Panc1 (cell line): ENCODE measurements at regions not wholly inside any gene's neighbourhood (a gene's known extent, or its start where the extent isn't known, plus 50 kb on each side); places are given as distances from the start of the nearest gene placed in this dataset.
A peak's percentile ranks its signal among the peaks of the same experiment; 100 is the strongest.

ENCODE experiments used
- ATAC-seq: fragments of 200-7000 bp; cut with Tn5 transposase; 2 replicates; pipeline ENCODE4 v1.9.1; 2020; ENCODE audit warnings: mild to moderate bottlenecking, moderate library complexity
- BruUV-seq: library from RNA; stranded (reverse); fragments of 400-500 nt; replicated peaks from 2 replicates; lab custom pipeline; 2021; lab: Mats Ljungman, UMichigan
- CTCF ChIA-PET: fragments of 300-600 bp; sonication (Branson Sonifier 250); formaldehyde crosslinking; loops from one replicate; lab custom pipeline; 2022; ENCODE audit warnings: antibody characterized with exemption; lab: Charles Lee
- POLR2A ChIA-PET: fragments of 300-600 bp; sonication (Branson Sonifier 250); formaldehyde crosslinking; loops from one replicate; lab custom pipeline; 2022; ENCODE audit warnings: antibody characterized with exemption; lab: Charles Lee
- DNase-seq: peaks from one replicate; pipeline ENCODE4 v3.0.0-alpha.2; 2010; ENCODE audit warnings: low read depth, low spot score
- H3K27ac ChIP-seq: 2 replicates; pipeline ENCODE4 v1.5.1; 2011; ENCODE audit warnings: mild to moderate bottlenecking, low read length, inconsistent platforms
- H3K27me3 ChIP-seq: fragments of 200-500 bp; sonication (Bioruptor generic); 2 replicates; pipeline ENCODE4 v1.6.0; 2014; ENCODE audit warnings: low read length, inconsistent platforms; ENCODE audit not compliant: control insufficient read depth, insufficient read depth
- H3K36me3 ChIP-seq: fragments of 200-500 bp; sonication (Bioruptor generic); 2 replicates; pipeline ENCODE4 v1.5.1; 2014; ENCODE audit warnings: inconsistent platforms, mild to moderate bottlenecking, low read length, moderate library complexity; ENCODE audit not compliant: control insufficient read depth, insufficient read depth
- H3K4me1 ChIP-seq: 2 replicates; pipeline ENCODE4 v1.5.1; 2011; ENCODE audit warnings: inconsistent platforms, mild to moderate bottlenecking, low read length, moderate library complexity; ENCODE audit not compliant: control insufficient read depth, insufficient read depth
- H3K4me3 ChIP-seq, 2 experiments: 2 replicates each; pipeline ENCODE4 v1.5.1; 2011 to 2012; ENCODE audit warnings: low read depth in 2 of 2, low read length in 2 of 2, mild to moderate bottlenecking in 2 of 2, inconsistent platforms in 1 of 2, moderate library complexity in 1 of 2
- H3K9me3 ChIP-seq: fragments of 200-500 bp; sonication (Bioruptor generic); 2 replicates; pipeline ENCODE4 v1.5.1; 2014; ENCODE audit warnings: low read depth, mild to moderate bottlenecking, inconsistent platforms, low read length, moderate library complexity; ENCODE audit not compliant: control insufficient read depth, insufficient read depth
- POLR2AphosphoS5 ChIP-seq: IDR thresholded peaks from 2 replicates; pipeline ENCODE4 v1.6.1; 2012; ENCODE audit warnings: mild to moderate bottlenecking, low read depth, low read length, moderate library complexity
- SIN3A ChIP-seq: IDR thresholded peaks from 2 replicates; pipeline ENCODE4 v1.6.1; 2012; ENCODE audit warnings: low read depth, mild to moderate bottlenecking, low read length, moderate library complexity, borderline replicate concordance; ENCODE audit not compliant: insufficient read depth
- TCF7L2 ChIP-seq: IDR thresholded peaks from 2 replicates; pipeline ENCODE4 v1.6.1; 2011; ENCODE audit warnings: mild to moderate bottlenecking, low read depth, low read length, inconsistent platforms
- in situ Hi-C: cut with HindIII; loops from 2 replicates; pipeline ENCODE4 v1.10.0; 2016; ENCODE audit warnings: low sequenced_read_pairs, low pct_unique_long_range_greater_than_20kb
- intact Hi-C: fragments of 100-400 bp; cut with micrococcal nuclease; formaldehyde crosslinking; loops from one replicate; pipeline ENCODE4 v1.10.0; 2022; ENCODE audit not compliant: unreplicated experiment
- TF ChIP-seq, protein P1 (sequence below), 2 experiments: IDR thresholded peaks; 2 replicates each; pipeline ENCODE4 v1.6.1; 2011 to 2012; ENCODE audit warnings: low read depth in 2 of 2, control low read depth in 1 of 2, low read length in 1 of 2, mild to moderate bottlenecking in 1 of 2, moderate library complexity in 1 of 2; ENCODE audit not compliant: insufficient read depth in 1 of 2
- TF ChIP-seq, protein P2 (sequence below): fragments of 450-650 bp; IDR thresholded peaks from 2 replicates; pipeline ENCODE4 v1.5.1; 2017; ENCODE audit warnings: mild to moderate bottlenecking

DNA sequence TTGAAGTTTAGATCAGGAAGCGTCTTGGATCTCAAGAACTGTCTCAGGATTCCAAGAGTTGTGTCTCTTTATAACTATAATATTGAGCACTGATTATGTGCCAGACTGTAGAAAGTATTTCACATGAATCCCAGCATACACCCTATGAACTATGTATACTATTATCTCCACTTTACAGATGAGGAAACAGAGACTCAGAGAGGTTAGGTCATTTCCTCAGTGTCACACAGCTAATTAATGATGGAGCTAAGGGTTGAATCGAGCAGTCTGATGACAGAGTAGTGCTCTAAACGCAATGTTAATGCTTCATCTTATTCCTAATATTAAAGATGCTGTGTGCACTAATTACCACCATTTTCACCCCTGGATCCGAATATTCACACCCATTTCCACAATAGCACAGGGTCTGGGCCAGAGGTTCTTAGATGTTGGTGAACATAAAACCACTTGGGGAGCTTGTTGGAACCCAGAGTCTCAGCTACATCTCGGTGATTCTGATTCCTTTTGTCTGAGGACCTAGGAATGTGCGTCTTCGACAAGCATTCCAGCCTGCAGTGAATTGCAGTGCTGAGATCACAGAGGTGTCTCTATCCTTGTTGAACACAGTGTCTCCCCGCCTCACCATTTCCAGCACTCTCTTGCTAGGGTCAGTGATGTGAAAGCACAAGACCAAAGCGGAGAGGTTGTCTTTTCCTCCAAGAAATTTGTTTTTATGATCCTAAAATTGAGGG lies 213.8 kb downstream of the SP3 start:
- CTCF ChIA-PET = no interaction called here
- no peak for TF ChIP-seq POLR2AphosphoS5
- TF ChIP-seq SIN3A = no peak
- no peak for TF ChIP-seq TCF7L2
- TF ChIP-seq, protein P1, sequence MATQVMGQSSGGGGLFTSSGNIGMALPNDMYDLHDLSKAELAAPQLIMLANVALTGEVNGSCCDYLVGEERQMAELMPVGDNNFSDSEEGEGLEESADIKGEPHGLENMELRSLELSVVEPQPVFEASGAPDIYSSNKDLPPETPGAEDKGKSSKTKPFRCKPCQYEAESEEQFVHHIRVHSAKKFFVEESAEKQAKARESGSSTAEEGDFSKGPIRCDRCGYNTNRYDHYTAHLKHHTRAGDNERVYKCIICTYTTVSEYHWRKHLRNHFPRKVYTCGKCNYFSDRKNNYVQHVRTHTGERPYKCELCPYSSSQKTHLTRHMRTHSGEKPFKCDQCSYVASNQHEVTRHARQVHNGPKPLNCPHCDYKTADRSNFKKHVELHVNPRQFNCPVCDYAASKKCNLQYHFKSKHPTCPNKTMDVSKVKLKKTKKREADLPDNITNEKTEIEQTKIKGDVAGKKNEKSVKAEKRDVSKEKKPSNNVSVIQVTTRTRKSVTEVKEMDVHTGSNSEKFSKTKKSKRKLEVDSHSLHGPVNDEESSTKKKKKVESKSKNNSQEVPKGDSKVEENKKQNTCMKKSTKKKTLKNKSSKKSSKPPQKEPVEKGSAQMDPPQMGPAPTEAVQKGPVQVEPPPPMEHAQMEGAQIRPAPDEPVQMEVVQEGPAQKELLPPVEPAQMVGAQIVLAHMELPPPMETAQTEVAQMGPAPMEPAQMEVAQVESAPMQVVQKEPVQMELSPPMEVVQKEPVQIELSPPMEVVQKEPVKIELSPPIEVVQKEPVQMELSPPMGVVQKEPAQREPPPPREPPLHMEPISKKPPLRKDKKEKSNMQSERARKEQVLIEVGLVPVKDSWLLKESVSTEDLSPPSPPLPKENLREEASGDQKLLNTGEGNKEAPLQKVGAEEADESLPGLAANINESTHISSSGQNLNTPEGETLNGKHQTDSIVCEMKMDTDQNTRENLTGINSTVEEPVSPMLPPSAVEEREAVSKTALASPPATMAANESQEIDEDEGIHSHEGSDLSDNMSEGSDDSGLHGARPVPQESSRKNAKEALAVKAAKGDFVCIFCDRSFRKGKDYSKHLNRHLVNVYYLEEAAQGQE (IDR thresholded peaks at IDR 0.05; ENCODE audit: insufficient read depth in 1 of 2, low read depth in 2 of 2, low read length in 1 of 2) = no peak
- TF ChIP-seq, protein P2, sequence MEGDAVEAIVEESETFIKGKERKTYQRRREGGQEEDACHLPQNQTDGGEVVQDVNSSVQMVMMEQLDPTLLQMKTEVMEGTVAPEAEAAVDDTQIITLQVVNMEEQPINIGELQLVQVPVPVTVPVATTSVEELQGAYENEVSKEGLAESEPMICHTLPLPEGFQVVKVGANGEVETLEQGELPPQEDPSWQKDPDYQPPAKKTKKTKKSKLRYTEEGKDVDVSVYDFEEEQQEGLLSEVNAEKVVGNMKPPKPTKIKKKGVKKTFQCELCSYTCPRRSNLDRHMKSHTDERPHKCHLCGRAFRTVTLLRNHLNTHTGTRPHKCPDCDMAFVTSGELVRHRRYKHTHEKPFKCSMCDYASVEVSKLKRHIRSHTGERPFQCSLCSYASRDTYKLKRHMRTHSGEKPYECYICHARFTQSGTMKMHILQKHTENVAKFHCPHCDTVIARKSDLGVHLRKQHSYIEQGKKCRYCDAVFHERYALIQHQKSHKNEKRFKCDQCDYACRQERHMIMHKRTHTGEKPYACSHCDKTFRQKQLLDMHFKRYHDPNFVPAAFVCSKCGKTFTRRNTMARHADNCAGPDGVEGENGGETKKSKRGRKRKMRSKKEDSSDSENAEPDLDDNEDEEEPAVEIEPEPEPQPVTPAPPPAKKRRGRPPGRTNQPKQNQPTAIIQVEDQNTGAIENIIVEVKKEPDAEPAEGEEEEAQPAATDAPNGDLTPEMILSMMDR = no peak
- no peak overlapping the region for H3K27ac ChIP-seq
- POLR2A ChIA-PET = no interaction called here
- ATAC-seq (no peak), DNase-seq (no peak)
- intact Hi-C loops = loop anchor here (5.0 kb wide), 1 partner anchor 179 kb away; no protein-coding TSS in a partner anchor
- no peak overlapping the region for H3K4me3 ChIP-seq
- peaks cover 4% of the 10 kb centered on the region; the same call in 1 of the 2 replicates for H3K4me1 ChIP-seq
- in situ Hi-C loops = no loop called here
- H3K9me3 ChIP-seq = no peaks in the 10 kb centered on the region
- no peaks in the 10 kb centered on the region for H3K27me3 ChIP-seq
- no peaks in the 10 kb centered on the region for H3K36me3 ChIP-seq
- BruUV-seq = no TSS peak

DNA sequence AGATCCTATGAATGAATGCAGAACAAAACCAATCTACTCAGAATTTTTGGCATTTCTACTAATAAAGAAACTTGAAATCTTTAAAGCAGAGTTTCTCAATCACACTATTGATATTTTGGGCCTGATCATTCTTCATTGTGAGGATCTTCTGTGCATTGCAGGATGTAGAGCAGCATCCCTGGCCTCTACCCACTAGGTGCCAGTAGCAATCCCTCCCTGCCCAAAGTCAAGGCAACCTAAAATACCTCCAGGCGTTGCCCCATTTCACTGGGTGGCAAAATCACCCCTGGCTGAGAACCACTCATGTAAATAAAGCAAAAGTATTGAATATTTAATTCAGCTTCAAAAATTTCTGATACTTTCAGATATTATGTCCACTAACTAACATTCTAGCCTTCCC lies 213.0 kb downstream of the SP3 start:
- no peaks in the 10 kb centered on the region for H3K36me3 ChIP-seq
- DNase-seq (no peak), ATAC-seq (no peak; the same call in 1 of the 2 replicates)
- in situ Hi-C loops (no loop called here), intact Hi-C loops (loop anchor here (5.0 kb wide), 1 partner anchor 180 kb away; no protein-coding TSS in a partner anchor)
- no peak overlapping the region for H3K27ac ChIP-seq
- H3K4me1 ChIP-seq = peaks cover 4% of the 10 kb centered on the region; the same call in 1 of the 2 replicates
- no peak for TF ChIP-seq SIN3A
- TF ChIP-seq, protein P2 = peak; percentile 70
- H3K4me3 ChIP-seq = no peak overlapping the region
- ChIA-PET CTCF (no interaction called here), POLR2A (no interaction called here)
- H3K9me3 ChIP-seq = no peaks in the 10 kb centered on the region
- no peaks in the 10 kb centered on the region for H3K27me3 ChIP-seq
- BruUV-seq = no TSS peak
